ENCODE measurements at regions not wholly inside any gene's neighbourhood (a gene's known extent, or its start where the extent isn't known, plus 50 kb on each side); places are given as distances from the start of the nearest gene placed in this dataset.

- Mint-ChIP-seq H3K4me1 (ENCODE audit: unreplicated experiment) (peaks cover 82% of the 10 kb centered on the region), H3K4me3 (ENCODE audit: unreplicated experiment) (peak overlapping the region; percentile 65), H3K9me3 (ENCODE audit: unreplicated experiment) (no peaks in the 10 kb centered on the region), H3K27me3 (ENCODE audit: unreplicated experiment) (peaks cover 12% of the 10 kb centered on the region), H3K36me3 (ENCODE audit: low read depth, unreplicated experiment) (peaks cover 7% of the 10 kb centered on the region), H3K27ac (ENCODE audit: unreplicated experiment) (peak overlapping the region; percentile 70)
- DNase-seq (ENCODE audit: low spot score): no peak
- TF ChIP-seq, protein P1, sequence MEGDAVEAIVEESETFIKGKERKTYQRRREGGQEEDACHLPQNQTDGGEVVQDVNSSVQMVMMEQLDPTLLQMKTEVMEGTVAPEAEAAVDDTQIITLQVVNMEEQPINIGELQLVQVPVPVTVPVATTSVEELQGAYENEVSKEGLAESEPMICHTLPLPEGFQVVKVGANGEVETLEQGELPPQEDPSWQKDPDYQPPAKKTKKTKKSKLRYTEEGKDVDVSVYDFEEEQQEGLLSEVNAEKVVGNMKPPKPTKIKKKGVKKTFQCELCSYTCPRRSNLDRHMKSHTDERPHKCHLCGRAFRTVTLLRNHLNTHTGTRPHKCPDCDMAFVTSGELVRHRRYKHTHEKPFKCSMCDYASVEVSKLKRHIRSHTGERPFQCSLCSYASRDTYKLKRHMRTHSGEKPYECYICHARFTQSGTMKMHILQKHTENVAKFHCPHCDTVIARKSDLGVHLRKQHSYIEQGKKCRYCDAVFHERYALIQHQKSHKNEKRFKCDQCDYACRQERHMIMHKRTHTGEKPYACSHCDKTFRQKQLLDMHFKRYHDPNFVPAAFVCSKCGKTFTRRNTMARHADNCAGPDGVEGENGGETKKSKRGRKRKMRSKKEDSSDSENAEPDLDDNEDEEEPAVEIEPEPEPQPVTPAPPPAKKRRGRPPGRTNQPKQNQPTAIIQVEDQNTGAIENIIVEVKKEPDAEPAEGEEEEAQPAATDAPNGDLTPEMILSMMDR (IDR thresholded peaks at IDR 0.05; ENCODE audit: unreplicated experiment): no peak
Observed at GRCh38 chr17:77388384-77389306, 247.9 kb downstream of the SEC14L1 start.

DNA sequence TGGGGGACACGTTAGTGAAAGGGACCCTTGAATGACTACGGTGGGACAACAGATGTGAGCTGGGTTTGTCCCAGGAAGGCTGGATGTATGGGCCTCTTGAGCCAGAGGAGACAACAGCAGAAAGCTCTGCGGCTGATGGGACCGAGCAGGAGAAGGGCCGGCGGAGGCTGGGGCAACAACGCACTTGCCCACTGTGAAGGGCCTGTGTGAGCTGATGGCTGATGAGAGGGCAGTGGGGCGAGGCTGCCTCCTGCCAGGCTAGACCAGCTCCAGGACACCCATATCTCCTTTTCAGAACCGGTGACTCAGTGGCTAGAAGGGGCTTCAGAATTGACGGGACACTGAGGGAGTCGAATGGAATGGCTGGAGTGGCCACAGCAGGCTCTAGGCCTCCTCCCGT lies 250.1 kb downstream of the SEC14L1 start:
- DNase-seq (ENCODE audit: low spot score): no peak
- Mint-ChIP-seq H3K4me3 (ENCODE audit: unreplicated experiment) (no peak overlapping the region), H3K9me3 (ENCODE audit: unreplicated experiment) (no peaks in the 10 kb centered on the region), H3K4me1 (ENCODE audit: unreplicated experiment) (peaks cover 82% of the 10 kb centered on the region), H3K27ac (ENCODE audit: unreplicated experiment) (peak overlapping the region; percentile 74), H3K36me3 (ENCODE audit: low read depth, unreplicated experiment) (peaks cover 8% of the 10 kb centered on the region), H3K27me3 (ENCODE audit: unreplicated experiment) (peaks cover 9% of the 10 kb centered on the region)
- TF ChIP-seq, protein P1 (IDR thresholded peaks at IDR 0.05; ENCODE audit: unreplicated experiment): no peak

- H3K9me3 Mint-ChIP-seq (ENCODE audit: unreplicated experiment): no peaks in the 10 kb centered on the region
- no peak overlapping the region for H3K4me3 Mint-ChIP-seq (ENCODE audit: unreplicated experiment)
- H3K27ac Mint-ChIP-seq (ENCODE audit: unreplicated experiment): peak overlapping the region; percentile 85
- peaks cover 9% of the 10 kb centered on the region for H3K36me3 Mint-ChIP-seq (ENCODE audit: low read depth, unreplicated experiment)
- TF ChIP-seq, protein P1 (IDR thresholded peaks at IDR 0.05; ENCODE audit: unreplicated experiment): no peak
- peaks cover 7% of the 10 kb centered on the region for H3K27me3 Mint-ChIP-seq (ENCODE audit: unreplicated experiment)
- peaks cover 75% of the 10 kb centered on the region for H3K4me1 Mint-ChIP-seq (ENCODE audit: unreplicated experiment)
- no peak for DNase-seq (ENCODE audit: low spot score)
Observed at GRCh38 chr17:77391668-77392375, 251.1 kb downstream of the SEC14L1 start.

DNA sequence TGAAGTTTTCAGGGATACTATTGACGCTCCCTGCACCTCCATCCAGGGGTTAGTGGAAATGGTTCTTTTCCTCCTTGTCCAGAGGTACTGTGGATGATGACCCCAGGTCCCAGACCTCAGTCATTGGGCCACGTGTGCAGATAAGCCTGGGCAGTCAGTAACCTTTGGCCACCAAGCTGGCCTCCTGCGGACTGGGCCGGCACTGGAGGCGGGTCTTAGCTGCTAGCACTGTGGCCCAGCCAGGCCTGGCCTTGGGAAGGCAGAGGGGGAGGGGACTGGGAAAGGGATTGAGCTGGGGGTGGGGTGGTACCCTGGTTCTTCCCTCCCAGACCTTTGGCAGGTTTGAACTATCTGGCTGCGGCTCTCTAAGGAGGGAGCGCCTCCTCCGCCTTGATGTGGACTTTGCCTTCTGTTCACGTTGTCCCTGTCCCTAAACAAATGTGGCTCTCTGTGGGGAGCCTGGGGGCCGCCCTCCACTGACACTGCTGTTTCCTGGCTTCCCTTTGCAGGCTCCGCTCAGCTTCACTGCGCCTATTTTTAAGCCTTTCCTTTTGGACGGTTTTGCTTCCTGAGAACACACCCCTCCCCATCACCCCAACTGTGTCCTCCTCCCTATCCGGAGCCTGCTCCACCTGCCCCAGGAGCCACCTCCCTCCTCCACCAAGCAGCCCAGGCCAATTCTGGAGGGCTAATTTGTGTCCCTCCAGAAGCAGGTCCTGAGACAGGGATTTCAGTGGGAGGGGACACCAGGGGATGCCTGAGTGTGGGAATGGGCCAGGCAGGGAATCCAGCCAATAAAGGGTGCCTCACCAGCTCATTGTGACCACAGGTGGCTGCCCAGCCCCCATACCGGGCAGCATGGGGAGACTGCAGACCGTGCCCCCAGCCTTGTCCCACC lies 251.9 kb downstream of the SEC14L1 start:
- Mint-ChIP-seq H3K27me3 (ENCODE audit: unreplicated experiment) (peaks cover 5% of the 10 kb centered on the region), H3K36me3 (ENCODE audit: low read depth, unreplicated experiment) (peaks cover 4% of the 10 kb centered on the region), H3K4me1 (ENCODE audit: unreplicated experiment) (peaks cover 71% of the 10 kb centered on the region), H3K9me3 (ENCODE audit: unreplicated experiment) (no peaks in the 10 kb centered on the region), H3K4me3 (ENCODE audit: unreplicated experiment) (no peak overlapping the region), H3K27ac (ENCODE audit: unreplicated experiment) (no peak overlapping the region)
- peak; percentile 35 for DNase-seq (ENCODE audit: low spot score)
- TF ChIP-seq, protein P1 (IDR thresholded peaks at IDR 0.05; ENCODE audit: unreplicated experiment): no peak
